Liver (tissue), 8 donors: ENCODE measurements at regions not wholly inside any gene's neighbourhood (a gene's known extent, or its start where the extent isn't known, plus 50 kb on each side); places are given as distances from the start of the nearest gene placed in this dataset.

Experiments
- DNase-seq: peaks from one replicate; pipeline ENCODE4 v3.0.0-alpha.2; 2017; ENCODE audit warnings: low spot score
- H3K27ac ChIP-seq, 2 donors: one replicate each; pipeline ENCODE4 v1.7.0; 2013; ENCODE audit warnings: inconsistent platforms in 2 of 2, low read length in 2 of 2, control low read depth in 1 of 2, low read depth in 1 of 2, mild to moderate bottlenecking in 1 of 2
- H3K27me3 ChIP-seq, 4 donors: one replicate each; pipeline versions ENCODE4 v1.6.1 to v1.7.0; 2013; ENCODE audit warnings: low read length in 3 of 4, inconsistent platforms in 1 of 4, mild to moderate bottlenecking in 1 of 4, moderate library complexity in 1 of 4; ENCODE audit not compliant: control insufficient read depth in 4 of 4, insufficient read depth in 4 of 4
- H3K36me3 ChIP-seq, 4 donors: one replicate each; pipeline versions ENCODE4 v1.6.1 to v1.7.0; 2013; ENCODE audit warnings: low read length in 3 of 4, mild to moderate bottlenecking in 3 of 4, low read depth in 1 of 4, moderate library complexity in 1 of 4; ENCODE audit not compliant: control insufficient read depth in 4 of 4, insufficient read depth in 3 of 4
- H3K4me1 ChIP-seq, 4 donors: one replicate each; pipeline versions ENCODE4 v1.6.1 to v1.7.0; 2013; ENCODE audit warnings: low read length in 3 of 4, mild to moderate bottlenecking in 3 of 4, moderate library complexity in 1 of 4; ENCODE audit not compliant: control insufficient read depth in 4 of 4, insufficient read depth in 4 of 4
- H3K4me3 ChIP-seq, 3 donors: one replicate each; pipeline versions ENCODE4 v1.6.1 to v1.7.0; 2013; ENCODE audit warnings: low read length in 3 of 3, control low read depth in 1 of 3, low read depth in 1 of 3, mild to moderate bottlenecking in 1 of 3
- H3K9ac ChIP-seq, 2 donors: one replicate each; pipeline ENCODE4 v1.7.0; 2013; ENCODE audit warnings: low read length in 2 of 2, mild to moderate bottlenecking in 2 of 2, moderate library complexity in 2 of 2, control low read depth in 1 of 2, low read depth in 1 of 2
- H3K9me3 ChIP-seq, 4 donors: one replicate each; pipeline versions ENCODE4 v1.6.1 to v1.7.0; 2013; ENCODE audit warnings: low read length in 3 of 4; ENCODE audit not compliant: control insufficient read depth in 4 of 4
- ATF3 ChIP-seq: IDR thresholded peaks from 2 replicates; pipeline ENCODE4 v1.6.1; 2016; ENCODE audit warnings: antibody characterized with exemption
- CTCF ChIP-seq: fragments of 150-350 bp; IDR thresholded peaks from 2 replicates; pipeline ENCODE4 v1.5.1; 2017; ENCODE audit warnings: improper control_type of control experiment, low read depth, low read length; ENCODE audit not compliant: missing input control
- EGR1 ChIP-seq, 2 donors: IDR thresholded peaks; 2 replicates each; pipeline ENCODE4 v1.6.1; 2016 to 2018; ENCODE audit warnings: antibody characterized with exemption in 2 of 2, low read depth in 2 of 2
- FOXA2 ChIP-seq: IDR thresholded peaks from 2 replicates; pipeline ENCODE4 v1.6.1; 2016; ENCODE audit warnings: antibody characterized with exemption
- GABPA ChIP-seq, 2 donors: IDR thresholded peaks in 1 of 2; conservative IDR thresholded peaks in 1 of 2; 2 replicates each; pipeline ENCODE4 v1.6.1; 2016; ENCODE audit warnings: antibody characterized with exemption in 2 of 2, mild to moderate bottlenecking in 1 of 2, moderate library complexity in 1 of 2
- HNF4A ChIP-seq, 2 donors: conservative IDR thresholded peaks; 2 replicates each; pipeline ENCODE4 v1.6.1; 2016; ENCODE audit warnings: antibody characterized with exemption in 2 of 2, mild to moderate bottlenecking in 2 of 2
- HNF4G ChIP-seq: IDR thresholded peaks from 2 replicates; pipeline ENCODE4 v1.6.1; 2016; ENCODE audit warnings: antibody characterized with exemption
- JUND ChIP-seq, 2 donors: IDR thresholded peaks; 2 replicates each; pipeline ENCODE4 v1.6.1; 2016; ENCODE audit warnings: antibody characterized with exemption in 2 of 2
- NR2F2 ChIP-seq: IDR thresholded peaks from 2 replicates; pipeline ENCODE4 v1.6.1; 2016; ENCODE audit warnings: antibody characterized with exemption
- RAD21 ChIP-seq, 2 donors: IDR thresholded peaks; 2 replicates each; pipeline ENCODE4 v1.6.1; 2016; ENCODE audit warnings: antibody characterized with exemption in 2 of 2, mild to moderate bottlenecking in 2 of 2
- REST ChIP-seq: IDR thresholded peaks from 2 replicates; pipeline ENCODE4 v1.6.1; 2016; ENCODE audit warnings: antibody characterized with exemption, mild to moderate bottlenecking
- RXRA ChIP-seq, 2 donors: IDR thresholded peaks; 2 replicates each; pipeline ENCODE4 v1.6.1; 2017 to 2018; ENCODE audit warnings: antibody characterized with exemption in 2 of 2, mild to moderate bottlenecking in 1 of 2
- SP1 ChIP-seq: IDR thresholded peaks from 2 replicates; pipeline ENCODE4 v1.6.1; 2018; ENCODE audit warnings: antibody characterized with exemption, mild to moderate bottlenecking
- TAF1 ChIP-seq: conservative IDR thresholded peaks from 2 replicates; pipeline ENCODE4 v1.6.1; 2016; ENCODE audit warnings: antibody characterized with exemption, mild to moderate bottlenecking
- YY1 ChIP-seq: IDR thresholded peaks from 2 replicates; pipeline ENCODE4 v1.6.1; 2016; ENCODE audit warnings: antibody characterized with exemption, mild to moderate bottlenecking
- ZBTB33 ChIP-seq: IDR thresholded peaks from 2 replicates; pipeline ENCODE4 v1.6.1; 2016; ENCODE audit warnings: antibody characterized with exemption
- WGBS: extraction: QIAGEN DNeasy Blood & Tissue Kit; methylation state at CpG from one replicate; pipeline ENCODE4 v1.1.7; 2013; 5-methylcytosine and 5-hydroxymethylcytosine counted together
- donor health status: healthy.
- donor health status: healthy.
- donor health status: healthy.
- donor health status: healthy.
- donor health status: healthy.

GRCh38 chr18:51287818-51288508 lies 90.5 kb upstream of the MEX3C start:
- 90% methylated on average over 5 of the region's 5 CpGs for WGBS
- no peaks in the 10 kb centered on the region for H3K36me3 ChIP-seq
- H3K4me3 ChIP-seq: no peak overlapping the region
- H3K9me3 ChIP-seq: no peaks in the 10 kb centered on the region
- H3K9ac ChIP-seq: no peak overlapping the region
- no peaks in the 10 kb centered on the region for H3K4me1 ChIP-seq
- TF ChIP-seq CTCF (no peak), TAF1 (no peak), SP1 (no peak), GABPA (IDR thresholded peaks at IDR 0.05 in 1 of 2, conservative IDR thresholded peaks at IDR 0.05 in 1 of 2) (no peak)
- no peak for DNase-seq
- H3K27ac ChIP-seq: no peak overlapping the region
- no peaks in the 10 kb centered on the region for H3K27me3 ChIP-seq

- WGBS: 72% methylated on average over 3 of the region's 3 CpGs
Observed at GRCh38 chr18:51288582-51288981, 91.1 kb upstream of the MEX3C start.

GRCh38 chr18:51290860-51291259 lies 93.4 kb upstream of the MEX3C start:
- Histone ChIP-seq H3K9ac (no peak overlapping the region), H3K4me3 (no peak overlapping the region), H3K27ac (no peak overlapping the region), H3K9me3 (no peaks in the 10 kb centered on the region), H3K27me3 (no peaks in the 10 kb centered on the region), H3K36me3 (no peaks in the 10 kb centered on the region), H3K4me1 (no peaks in the 10 kb centered on the region)
- TF ChIP-seq REST (no peak), YY1 (no peak), HNF4G (no peak), FOXA2 (no peak), JUND (IDR thresholded peaks at IDR 0.05) (no peak), TAF1 (no peak)
- no peak for DNase-seq
- 78% methylated on average over 2 of the region's 2 CpGs for WGBS

More at GRCh38 chr18:51288582-51288981, 91.1 kb upstream of the MEX3C start:
- Histone ChIP-seq H3K9ac (no peak overlapping the region), H3K36me3 (no peaks in the 10 kb centered on the region), H3K4me3 (no peak overlapping the region), H3K4me1 (no peaks in the 10 kb centered on the region), H3K27me3 (no peaks in the 10 kb centered on the region), H3K9me3 (no peaks in the 10 kb centered on the region), H3K27ac (no peak overlapping the region)
- TF ChIP-seq ATF3: no peak
- no peak for TF ChIP-seq SP1
- no peak for TF ChIP-seq RXRA (IDR thresholded peaks at IDR 0.05)
- no peak for TF ChIP-seq EGR1 (IDR thresholded peaks at IDR 0.05; ENCODE audit: low read depth in 2 of 2)
- TF ChIP-seq RAD21 (IDR thresholded peaks at IDR 0.05): no peak
- TF ChIP-seq NR2F2: no peak
- no peak for TF ChIP-seq ZBTB33
- TF ChIP-seq YY1: no peak
- TF ChIP-seq HNF4A (conservative IDR thresholded peaks at IDR 0.05): no peak
- TF ChIP-seq GABPA (IDR thresholded peaks at IDR 0.05 in 1 of 2, conservative IDR thresholded peaks at IDR 0.05 in 1 of 2): no peak
- no peak for TF ChIP-seq JUND (IDR thresholded peaks at IDR 0.05)
- DNase-seq: no peak
